ENCODE measurements at regions not wholly inside any gene's neighbourhood (a gene's known extent, or its start where the extent isn't known, plus 50 kb on each side); places are given as distances from the start of the nearest gene placed in this dataset.

DNA sequence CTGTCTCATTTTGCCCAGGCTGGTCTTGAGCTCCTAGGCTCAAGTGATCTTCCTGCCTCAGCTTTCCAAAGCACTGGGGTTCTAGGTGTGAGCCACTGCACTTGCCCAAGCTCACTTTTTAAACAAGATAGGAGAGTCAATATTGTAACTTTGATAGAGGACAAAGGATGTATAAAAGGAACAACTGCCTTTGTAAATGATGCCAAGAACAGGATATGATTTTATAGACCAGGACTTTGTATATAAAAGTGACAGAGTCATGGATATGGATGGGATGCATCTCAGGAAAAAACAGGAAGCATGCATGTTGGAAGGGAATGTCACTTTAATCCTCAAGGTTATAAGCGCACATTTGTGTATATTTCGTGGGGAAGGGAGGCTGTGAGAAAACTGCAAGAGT, 338.4 kb downstream of the PRL start:
- Mint-ChIP-seq H3K27ac (no peak overlapping the region), H3K4me1 (no peaks in the 10 kb centered on the region), H3K4me3 (no peak overlapping the region), H3K9me3 (peaks cover 2% of the 10 kb centered on the region), H3K36me3 (no peaks in the 10 kb centered on the region)
- no peak for ATAC-seq
- no peak for DNase-seq (ENCODE audit: low spot score in 2 of 2)

DNA sequence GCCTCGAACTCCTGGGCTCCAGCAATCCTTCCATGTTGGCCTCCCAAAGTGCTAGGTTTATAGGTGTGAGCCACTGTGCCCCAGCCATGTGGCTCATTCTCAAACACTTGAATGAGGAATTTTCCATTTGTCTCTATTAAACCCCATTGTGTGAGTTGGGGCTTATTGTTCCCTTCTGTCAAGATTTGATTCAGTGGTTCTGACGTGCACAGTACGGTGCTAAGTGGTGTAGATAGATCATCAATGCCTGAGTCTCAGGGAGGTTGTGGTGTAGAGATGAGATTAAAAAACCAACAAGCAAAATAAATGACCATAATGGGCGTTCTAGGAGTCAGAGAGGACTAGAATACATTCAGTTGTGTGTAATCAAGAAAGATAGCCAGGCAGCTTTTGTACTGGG, 335.6 kb downstream of the PRL start:
- DNase-seq (ENCODE audit: low spot score in 2 of 2) (no peak), ATAC-seq (no peak)
- Mint-ChIP-seq H3K27ac (no peak overlapping the region), H3K4me1 (no peaks in the 10 kb centered on the region), H3K4me3 (no peak overlapping the region), H3K9me3 (peaks cover 6% of the 10 kb centered on the region), H3K36me3 (no peaks in the 10 kb centered on the region)

DNA sequence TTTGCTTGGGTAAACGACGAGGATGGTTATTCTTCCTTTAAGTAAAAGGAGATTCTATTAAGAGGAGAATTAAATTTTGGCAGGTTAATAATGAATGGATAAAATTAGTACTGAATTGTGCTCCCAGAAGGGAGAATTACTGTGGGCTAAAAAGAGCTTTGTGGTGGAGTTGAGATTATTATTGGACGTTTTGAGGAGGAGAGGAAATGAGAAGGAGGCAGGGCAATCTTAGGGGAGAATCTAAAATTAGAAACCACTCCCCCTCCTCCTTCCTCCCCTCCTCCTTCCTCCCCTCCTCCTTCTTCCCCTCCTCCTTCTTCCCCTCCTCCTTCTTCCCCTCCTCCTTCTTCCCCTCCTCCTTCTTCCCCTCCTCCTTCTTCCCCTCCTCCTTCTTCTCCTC, 331.8 kb downstream of the PRL start:
- Mint-ChIP-seq H3K9me3 (peaks cover 6% of the 10 kb centered on the region), H3K4me1 (no peaks in the 10 kb centered on the region), H3K4me3 (no peak overlapping the region), H3K36me3 (no peaks in the 10 kb centered on the region), H3K27ac (no peak overlapping the region)
- ATAC-seq (no peak), DNase-seq (ENCODE audit: low spot score in 2 of 2) (no peak)

DNA sequence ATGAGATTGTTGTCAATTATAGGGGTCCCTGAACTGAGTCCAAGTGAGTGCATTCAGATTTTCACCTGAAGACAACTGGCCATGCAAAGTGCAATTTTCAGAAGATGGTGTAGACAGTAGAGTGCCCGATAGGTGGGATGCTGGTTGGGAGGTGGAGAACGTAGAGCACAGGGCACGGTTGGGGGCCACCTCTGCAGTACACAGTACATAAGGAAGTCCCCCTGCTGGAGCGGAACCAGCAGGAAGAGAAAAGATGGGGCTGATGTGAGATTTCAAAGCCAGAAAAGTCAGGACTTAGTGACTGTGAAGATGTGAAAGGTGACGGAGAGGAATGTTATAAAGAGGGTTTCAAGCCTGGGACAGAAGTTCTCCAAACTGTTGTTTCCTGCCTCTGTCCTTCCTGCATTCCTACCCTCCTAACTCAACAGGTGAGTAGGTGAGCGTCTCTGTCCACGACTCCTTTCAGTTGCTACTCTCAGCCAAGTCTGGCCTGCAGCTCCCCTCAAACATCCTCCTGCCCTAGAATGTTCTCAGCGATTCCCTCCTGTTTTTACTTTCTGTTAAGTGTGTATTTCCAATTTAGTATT, 330.8 kb downstream of the PRL start:
- Mint-ChIP-seq H3K27ac (no peak overlapping the region), H3K9me3 (peaks cover 6% of the 10 kb centered on the region), H3K4me3 (no peak overlapping the region), H3K36me3 (peaks cover 6% of the 10 kb centered on the region), H3K4me1 (no peaks in the 10 kb centered on the region)
- ATAC-seq, result no peak
- DNase-seq (ENCODE audit: low spot score in 2 of 2), result no peak

DNA sequence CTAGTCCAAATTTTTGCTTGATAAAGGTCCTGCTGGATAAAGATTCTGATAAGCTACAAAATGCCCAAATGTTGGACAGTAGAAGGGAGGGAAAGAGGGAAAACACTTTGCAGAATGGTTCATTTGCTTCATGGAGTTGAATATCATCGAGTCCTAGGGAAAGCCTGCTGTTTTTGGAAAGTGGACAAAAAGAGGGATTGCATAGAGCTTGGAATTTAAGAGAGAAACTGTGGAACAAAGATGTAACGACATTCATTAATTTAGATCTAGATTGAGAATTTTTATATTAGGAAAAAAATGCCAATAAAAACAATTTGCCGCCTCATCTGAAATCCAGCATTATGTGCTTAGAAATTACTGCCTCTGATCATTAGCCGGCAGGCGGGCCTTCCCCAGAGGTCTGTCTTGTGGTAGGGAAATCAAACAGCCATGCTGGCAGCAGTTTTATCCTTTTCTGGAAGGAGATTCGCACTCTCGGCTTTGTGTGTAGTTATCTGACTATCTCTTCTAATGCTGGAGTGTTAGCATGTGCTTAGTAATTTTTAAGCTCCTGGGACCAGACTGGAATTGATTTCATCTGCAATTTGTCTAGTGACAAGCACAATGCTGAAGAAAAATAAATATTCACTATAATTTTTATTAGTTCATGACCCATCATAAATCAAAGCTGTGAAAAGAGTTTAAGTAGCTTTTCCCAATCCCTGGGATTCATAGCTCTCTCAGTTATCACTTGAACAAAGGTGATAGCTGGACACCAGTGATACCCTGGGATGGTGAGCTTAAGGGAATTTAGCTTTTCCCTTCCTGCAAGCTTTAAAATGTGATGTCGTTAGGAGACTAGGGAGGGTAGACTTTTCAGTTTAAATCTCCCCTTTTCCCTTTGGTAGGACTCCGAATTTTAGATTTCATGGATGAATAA, 329.5 kb downstream of the PRL start:
- Mint-ChIP-seq H3K4me3 (no peak overlapping the region), H3K9me3 (peaks cover 6% of the 10 kb centered on the region), H3K4me1 (no peaks in the 10 kb centered on the region), H3K27ac (no peak overlapping the region), H3K36me3 (peaks cover 6% of the 10 kb centered on the region)
- DNase-seq (ENCODE audit: low spot score in 2 of 2), result no peak
- no peak for ATAC-seq

DNA sequence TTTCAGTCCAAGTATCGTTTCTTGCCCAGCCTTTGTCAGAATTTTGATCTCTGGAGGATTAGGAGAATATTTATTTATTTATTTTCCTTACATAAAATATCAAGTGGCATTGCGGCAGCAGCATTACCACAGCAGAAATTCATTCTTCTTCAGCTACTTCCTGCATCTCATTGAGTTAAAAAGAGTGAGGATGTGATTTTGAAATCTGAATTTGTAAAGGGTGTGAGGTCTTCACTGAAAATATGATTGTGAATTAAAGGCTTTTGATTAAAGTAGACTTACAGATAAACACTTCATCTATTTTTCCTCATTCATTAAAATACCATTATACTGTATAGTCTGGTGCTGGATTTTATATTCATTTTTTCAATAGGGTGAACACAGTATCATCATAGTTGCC, 328.4 kb downstream of the PRL start:
- H3K27ac Mint-ChIP-seq, result no peak overlapping the region
- no peaks in the 10 kb centered on the region for H3K4me1 Mint-ChIP-seq
- no peak overlapping the region for H3K4me3 Mint-ChIP-seq
- H3K36me3 Mint-ChIP-seq, result peaks cover 6% of the 10 kb centered on the region
- peaks cover 4% of the 10 kb centered on the region for H3K9me3 Mint-ChIP-seq
- no peak for ATAC-seq
- no peak for DNase-seq (ENCODE audit: low spot score in 2 of 2)

DNA sequence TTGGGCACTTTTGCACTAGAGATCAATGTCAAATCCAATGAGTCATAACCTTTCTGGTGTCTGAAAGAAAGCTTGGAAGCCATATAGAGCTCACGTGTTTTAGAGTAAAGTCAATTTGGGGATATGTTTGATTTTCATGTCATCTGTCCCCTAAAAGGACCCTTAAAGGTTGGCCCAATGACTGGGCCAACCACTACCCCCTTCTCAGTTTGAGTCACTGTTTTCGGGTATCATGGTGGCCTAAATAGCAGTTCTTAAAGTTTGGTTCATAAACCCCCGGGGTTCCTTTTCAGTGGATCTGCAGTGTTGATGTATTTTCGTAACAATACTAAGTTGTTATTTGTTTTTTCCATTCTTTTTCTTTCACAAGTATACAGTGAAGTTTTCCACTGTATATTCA, 327.6 kb downstream of the PRL start:
- H3K36me3 Mint-ChIP-seq, result peaks cover 6% of the 10 kb centered on the region
- ATAC-seq, result no peak
- no peak overlapping the region for H3K27ac Mint-ChIP-seq
- H3K4me1 Mint-ChIP-seq, result no peaks in the 10 kb centered on the region
- H3K9me3 Mint-ChIP-seq, result peaks cover 2% of the 10 kb centered on the region
- no peak overlapping the region for H3K4me3 Mint-ChIP-seq
- DNase-seq (ENCODE audit: low spot score in 2 of 2), result no peak

DNA sequence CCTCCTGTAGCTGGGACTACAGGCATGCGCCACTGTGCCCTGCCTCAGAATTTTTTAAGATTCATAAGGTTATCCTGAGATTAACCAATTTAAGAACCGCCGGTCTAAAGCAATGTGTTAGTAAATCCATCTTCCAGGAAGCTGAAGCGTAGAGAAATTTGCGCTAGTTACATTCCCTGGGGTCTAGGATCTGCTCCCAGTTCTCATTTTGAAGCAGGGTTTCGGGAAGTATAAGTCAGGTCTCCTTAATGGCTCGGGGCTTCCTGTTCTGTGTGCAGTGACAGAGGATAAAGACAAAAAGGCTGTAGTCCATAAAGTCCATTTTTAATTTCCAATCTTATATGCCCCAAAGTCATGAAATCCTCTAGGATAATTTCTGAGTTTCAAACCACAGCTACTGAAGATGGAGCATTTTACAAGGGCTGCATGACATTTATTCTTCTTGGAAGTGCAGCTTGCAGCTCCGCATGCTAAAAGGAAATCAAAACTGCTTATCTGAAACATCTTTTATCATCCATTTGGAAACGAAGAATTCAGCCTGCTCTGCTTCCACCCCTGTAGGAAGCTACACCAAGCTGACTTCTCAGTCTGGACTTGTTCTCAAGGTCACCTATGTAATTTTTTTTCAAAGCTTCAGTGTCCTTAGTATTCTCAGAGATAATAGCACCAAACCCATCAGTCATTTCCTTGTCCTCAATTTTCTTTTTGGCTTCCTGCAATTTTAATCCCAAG, 326.1 kb downstream of the PRL start:
- H3K4me3 Mint-ChIP-seq, result no peak overlapping the region

DNA sequence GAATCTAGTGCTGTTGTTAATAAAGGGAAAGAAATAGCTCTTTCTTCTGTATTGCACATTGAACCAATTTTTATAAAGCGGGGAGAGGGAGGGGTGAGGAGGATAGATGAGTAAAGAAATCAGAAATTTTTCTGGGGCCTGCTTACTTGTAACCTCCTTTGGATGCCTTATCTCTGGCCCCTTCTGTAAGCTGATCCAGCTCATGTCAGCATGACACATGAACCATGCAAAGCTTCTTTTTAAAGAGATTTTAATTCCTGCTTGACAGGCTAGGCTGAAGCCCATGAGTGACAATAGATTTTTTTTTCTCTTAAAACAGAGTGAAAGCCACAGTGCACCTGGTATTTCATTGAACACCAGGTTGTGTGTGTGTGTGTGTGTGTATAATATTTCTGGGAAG, 325.3 kb downstream of the PRL start:
- no peak overlapping the region for H3K27ac Mint-ChIP-seq
- H3K9me3 Mint-ChIP-seq, result peaks cover 2% of the 10 kb centered on the region
- no peak overlapping the region for H3K4me3 Mint-ChIP-seq

More for the DNA sequence above, 326.1 kb downstream of the PRL start:
- Mint-ChIP-seq H3K9me3 (peaks cover 2% of the 10 kb centered on the region), H3K36me3 (peaks cover 6% of the 10 kb centered on the region), H3K27ac (no peak overlapping the region), H3K4me1 (no peaks in the 10 kb centered on the region)
- DNase-seq (ENCODE audit: low spot score in 2 of 2) (no peak), ATAC-seq (no peak)

DNA sequence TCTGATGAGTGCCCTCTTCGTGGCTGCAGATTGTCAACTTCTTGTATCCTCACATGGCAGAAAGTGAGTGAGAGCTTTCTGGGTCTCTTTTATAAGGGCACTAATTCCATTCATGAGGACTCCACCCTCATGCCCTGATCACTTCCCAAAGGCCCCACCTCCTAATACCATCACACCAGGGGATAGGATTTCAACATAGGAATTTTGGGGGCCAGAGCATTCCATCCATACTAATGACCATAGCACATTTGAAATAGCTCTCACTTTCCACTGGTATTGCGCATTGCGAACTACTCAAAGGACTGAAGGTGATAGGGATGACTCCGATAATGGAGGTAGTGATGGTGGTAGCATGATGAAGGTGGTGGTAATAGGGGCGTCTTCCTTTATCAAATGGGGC, 324.3 kb downstream of the PRL start:
- H3K4me1 Mint-ChIP-seq, result no peaks in the 10 kb centered on the region
- H3K36me3 Mint-ChIP-seq, result peaks cover 6% of the 10 kb centered on the region
- no peak overlapping the region for H3K27ac Mint-ChIP-seq
- ATAC-seq, result no peak
- H3K9me3 Mint-ChIP-seq, result peaks cover 2% of the 10 kb centered on the region
- no peak for DNase-seq (ENCODE audit: low spot score in 2 of 2)
- no peak overlapping the region for H3K4me3 Mint-ChIP-seq

More for the DNA sequence above, 325.3 kb downstream of the PRL start:
- peaks cover 6% of the 10 kb centered on the region for H3K36me3 Mint-ChIP-seq
- no peak for ATAC-seq
- DNase-seq (ENCODE audit: low spot score in 2 of 2), result no peak
- no peaks in the 10 kb centered on the region for H3K4me1 Mint-ChIP-seq

DNA sequence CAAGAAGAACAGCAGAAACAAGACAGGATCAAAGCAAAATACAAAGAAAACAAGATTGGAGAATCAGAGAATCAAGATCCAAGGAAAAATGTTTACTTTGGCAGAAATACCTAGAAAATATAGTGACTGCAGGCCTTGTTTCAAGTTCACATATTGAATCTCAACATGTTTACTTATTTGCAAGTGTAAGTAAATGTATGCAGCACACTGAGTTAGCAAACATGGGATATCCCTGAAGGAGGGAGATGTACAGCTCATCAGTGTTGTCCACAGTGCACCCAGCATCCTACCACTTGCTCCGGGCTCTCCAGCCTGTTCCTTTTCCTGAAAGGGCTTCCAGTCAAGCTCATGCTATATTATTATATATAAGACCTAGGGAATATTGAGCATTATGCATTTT, 319.5 kb downstream of the PRL start:
- H3K4me3 Mint-ChIP-seq, result no peak overlapping the region
- no peak for DNase-seq (ENCODE audit: low spot score in 2 of 2)
- peaks cover 17% of the 10 kb centered on the region for H3K9me3 Mint-ChIP-seq
- H3K36me3 Mint-ChIP-seq, result no peaks in the 10 kb centered on the region
- no peaks in the 10 kb centered on the region for H3K4me1 Mint-ChIP-seq
- ATAC-seq, result no peak
- H3K27ac Mint-ChIP-seq, result no peak overlapping the region

DNA sequence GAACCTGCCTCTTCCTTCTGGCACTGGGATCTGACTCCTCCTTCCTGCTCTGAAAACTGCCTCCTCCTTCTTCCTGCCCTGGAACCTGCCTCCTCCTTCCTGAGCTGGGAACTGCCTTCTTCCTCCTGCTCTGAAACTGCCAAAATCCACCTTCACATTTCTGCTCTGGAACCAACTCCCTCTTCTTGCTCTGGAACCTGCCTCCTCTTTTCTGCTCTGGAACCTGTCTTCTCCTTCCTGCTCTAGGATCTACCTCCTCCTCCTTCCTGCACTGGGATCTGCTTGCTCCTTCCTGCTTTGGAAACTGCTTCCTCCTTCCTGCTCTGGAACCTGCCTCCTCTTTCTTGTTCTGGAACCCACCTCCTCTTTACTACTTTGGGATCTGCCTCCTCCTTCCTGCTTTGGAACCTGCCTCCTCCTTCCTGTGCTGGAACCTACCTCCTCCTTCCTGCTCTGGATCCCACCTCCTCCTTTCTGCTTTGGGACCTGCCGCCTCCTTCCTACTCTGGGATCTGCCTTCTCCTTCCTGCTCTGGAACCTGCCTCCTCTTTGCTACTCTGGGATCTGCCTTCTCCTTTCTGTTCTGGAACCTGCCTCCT, 315.5 kb downstream of the PRL start:
- Mint-ChIP-seq H3K4me3 (no peak overlapping the region), H3K4me1 (no peaks in the 10 kb centered on the region), H3K36me3 (no peaks in the 10 kb centered on the region), H3K27ac (no peak overlapping the region), H3K9me3 (peaks cover 18% of the 10 kb centered on the region)
- DNase-seq (ENCODE audit: low spot score in 2 of 2) (no peak), ATAC-seq (no peak)

DNA sequence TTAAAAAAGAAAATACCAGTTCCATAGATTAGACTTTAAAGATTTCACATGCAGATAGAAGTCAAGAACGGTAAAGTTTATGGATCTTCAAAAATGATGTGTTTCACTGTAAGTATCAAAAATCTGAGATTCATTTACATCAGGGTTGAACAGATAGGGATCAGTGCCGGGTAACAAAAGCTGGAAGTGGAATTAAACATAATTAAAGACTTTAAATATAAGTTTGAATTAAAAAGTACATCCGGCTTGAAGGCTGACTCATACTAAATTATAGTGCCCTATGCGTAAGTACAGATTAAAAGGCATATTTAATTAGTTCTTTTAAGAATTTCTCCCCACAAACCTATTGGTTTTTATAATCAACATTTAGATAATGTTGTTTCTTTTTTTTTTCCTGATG, 312.7 kb downstream of the PRL start:
- H3K4me3 Mint-ChIP-seq, result no peak overlapping the region
- peaks cover 22% of the 10 kb centered on the region for H3K9me3 Mint-ChIP-seq
- no peaks in the 10 kb centered on the region for H3K4me1 Mint-ChIP-seq
- no peak for DNase-seq (ENCODE audit: low spot score in 2 of 2)
- no peak overlapping the region for H3K27ac Mint-ChIP-seq
- ATAC-seq, result no peak
- H3K36me3 Mint-ChIP-seq, result no peaks in the 10 kb centered on the region

DNA sequence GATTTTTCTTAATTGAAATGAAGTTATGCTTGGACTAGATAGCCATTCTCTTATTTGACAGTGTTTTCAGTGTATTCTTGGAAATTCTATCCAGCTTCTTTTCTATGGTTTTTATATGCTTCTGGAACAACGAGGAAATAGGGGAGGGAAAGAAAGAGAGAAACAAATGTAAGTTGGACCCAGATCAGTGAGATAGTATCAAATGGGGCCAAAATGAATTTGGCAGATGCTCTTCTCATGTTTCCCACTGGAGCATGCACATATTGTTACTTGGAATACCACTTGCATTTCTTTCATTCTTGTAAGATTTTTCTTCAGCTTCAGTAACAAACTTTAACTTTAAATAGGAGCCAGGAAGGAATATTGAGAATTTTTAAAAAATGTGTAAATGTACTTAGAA, 312.3 kb downstream of the PRL start:
- H3K27ac Mint-ChIP-seq, result no peak overlapping the region
- ATAC-seq (no peak), DNase-seq (ENCODE audit: low spot score in 2 of 2) (no peak)
- H3K4me3 Mint-ChIP-seq, result no peak overlapping the region
- H3K36me3 Mint-ChIP-seq, result no peaks in the 10 kb centered on the region
- no peaks in the 10 kb centered on the region for H3K4me1 Mint-ChIP-seq
- peaks cover 22% of the 10 kb centered on the region for H3K9me3 Mint-ChIP-seq

DNA sequence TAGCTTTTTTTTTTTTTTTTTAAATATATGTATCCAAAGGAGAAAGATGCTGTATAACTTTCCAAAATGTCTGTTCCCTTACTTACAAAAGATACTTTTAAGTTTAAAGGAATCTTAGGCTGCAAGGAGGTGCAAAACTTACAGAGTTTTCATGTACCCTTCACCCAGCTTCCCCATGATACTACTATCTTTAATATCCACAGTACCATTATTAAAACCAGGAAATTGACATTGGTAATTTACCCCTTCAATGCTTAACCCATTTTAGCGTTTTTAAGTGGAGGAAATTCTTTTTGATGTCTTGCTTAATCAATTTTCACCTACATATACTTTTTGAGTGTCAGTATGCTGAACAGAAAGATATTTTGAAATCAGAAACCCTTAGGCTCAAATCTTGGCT, 310.9 kb downstream of the PRL start:
- DNase-seq (ENCODE audit: low spot score in 2 of 2), result no peak
- no peak overlapping the region for H3K4me3 Mint-ChIP-seq
- H3K27ac Mint-ChIP-seq, result no peak overlapping the region
- H3K4me1 Mint-ChIP-seq, result no peaks in the 10 kb centered on the region
- H3K36me3 Mint-ChIP-seq, result no peaks in the 10 kb centered on the region
- H3K9me3 Mint-ChIP-seq, result peaks cover 20% of the 10 kb centered on the region
- ATAC-seq, result no peak
